GM12878 (cell line): ENCODE measurements at regions not wholly inside any gene's neighbourhood (a gene's known extent, or its start where the extent isn't known, plus 50 kb on each side); places are given as distances from the start of the nearest gene placed in this dataset.

ENCODE experiments used
- BACH1 ChIP-seq: fragments of 450-650 bp; IDR thresholded peaks from 2 replicates; pipeline ENCODE4 v1.6.1; 2017; ENCODE audit warnings: mild to moderate bottlenecking, borderline replicate concordance
- CREB1 ChIP-seq: IDR thresholded peaks from 2 replicates; pipeline ENCODE4 v1.6.1; 2012; ENCODE audit warnings: low read depth, mild to moderate bottlenecking, inconsistent platforms
- NR2F1 ChIP-seq: fragments of 450-650 bp; conservative IDR thresholded peaks from 2 replicates; pipeline ENCODE4 v1.6.1; 2017; ENCODE audit warnings: mild to moderate bottlenecking
- POLR2AphosphoS5 ChIP-seq: IDR thresholded peaks from 2 replicates; pipeline ENCODE4 v1.6.1; 2011; ENCODE audit warnings: mild to moderate bottlenecking, low read length, inconsistent platforms
- SIX5 ChIP-seq: IDR thresholded peaks from 2 replicates; pipeline ENCODE4 v1.6.1; 2011; ENCODE audit warnings: mild to moderate bottlenecking, low read depth, low read length, moderate library complexity; ENCODE audit not compliant: severe bottlenecking
- SMAD5 ChIP-seq: IDR thresholded peaks from 2 replicates; pipeline ENCODE4 v1.6.1; 2016; ENCODE audit warnings: antibody characterized with exemption, low read depth
- SREBF1 ChIP-seq: IDR thresholded peaks from 2 replicates; pipeline ENCODE4 v1.6.1; 2012; ENCODE audit warnings: mild to moderate bottlenecking, low read length
- TAF1 ChIP-seq: IDR thresholded peaks from 2 replicates; pipeline ENCODE4 v1.6.1; 2011; ENCODE audit warnings: mild to moderate bottlenecking, low read depth, low read length, borderline replicate concordance
- ZNF207 ChIP-seq: fragments of 450-650 bp; IDR thresholded peaks from 2 replicates; pipeline ENCODE4 v1.6.1; 2014; ENCODE audit warnings: antibody characterized with exemption, mild to moderate bottlenecking, borderline replicate concordance
- TF ChIP-seq, protein P1 (sequence below): fragments of 450-650 bp; IDR thresholded peaks from 2 replicates; pipeline ENCODE4 v1.6.1; 2017; ENCODE audit warnings: low read depth, mild to moderate bottlenecking, moderate library complexity
- TF ChIP-seq, protein P2 (sequence below): fragments of 450-650 bp; IDR thresholded peaks from 2 replicates; pipeline ENCODE4 v1.6.1; 2016; ENCODE audit warnings: mild to moderate bottlenecking, moderate library complexity, borderline replicate concordance

DNA sequence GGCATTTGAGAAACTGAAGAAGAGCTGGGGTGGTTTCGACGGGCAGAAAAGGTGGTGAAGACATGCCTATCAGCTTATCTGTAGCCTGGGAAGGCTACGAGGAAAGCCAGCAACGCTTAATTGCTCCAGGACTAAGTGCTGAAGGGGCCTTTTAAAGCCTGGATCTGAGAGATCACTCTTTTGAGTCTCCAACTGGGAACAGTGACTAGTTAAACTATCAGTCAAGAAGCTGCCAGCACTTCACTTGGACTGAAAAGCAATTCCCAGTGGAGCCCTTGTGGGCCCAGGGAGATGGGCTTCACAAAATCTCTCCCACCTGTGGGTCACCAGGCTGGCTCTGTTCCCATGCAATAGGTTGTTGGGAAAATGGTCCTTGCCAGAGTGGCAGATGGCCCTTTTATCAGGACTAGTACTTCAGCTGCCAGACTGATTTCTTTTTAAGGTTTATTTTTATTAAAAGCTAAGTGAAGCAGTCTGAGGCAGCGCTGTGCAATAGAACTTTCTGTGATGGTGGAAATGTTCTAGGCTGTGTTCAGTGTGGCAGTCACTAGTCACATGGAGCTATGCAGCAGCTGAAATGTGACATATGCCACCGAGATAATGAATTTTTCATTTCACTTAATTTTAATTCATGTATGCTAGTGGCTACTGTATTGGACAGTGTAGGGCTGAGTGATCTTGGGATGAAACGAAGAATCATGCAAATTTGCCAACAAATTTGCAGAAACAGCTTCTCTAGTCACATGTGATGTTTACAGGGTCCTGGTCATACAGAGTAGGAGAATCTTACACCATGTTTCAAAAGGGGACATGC is 276.8 kb downstream of the PCNX1 start (continued):
- TF ChIP-seq, protein P1, sequence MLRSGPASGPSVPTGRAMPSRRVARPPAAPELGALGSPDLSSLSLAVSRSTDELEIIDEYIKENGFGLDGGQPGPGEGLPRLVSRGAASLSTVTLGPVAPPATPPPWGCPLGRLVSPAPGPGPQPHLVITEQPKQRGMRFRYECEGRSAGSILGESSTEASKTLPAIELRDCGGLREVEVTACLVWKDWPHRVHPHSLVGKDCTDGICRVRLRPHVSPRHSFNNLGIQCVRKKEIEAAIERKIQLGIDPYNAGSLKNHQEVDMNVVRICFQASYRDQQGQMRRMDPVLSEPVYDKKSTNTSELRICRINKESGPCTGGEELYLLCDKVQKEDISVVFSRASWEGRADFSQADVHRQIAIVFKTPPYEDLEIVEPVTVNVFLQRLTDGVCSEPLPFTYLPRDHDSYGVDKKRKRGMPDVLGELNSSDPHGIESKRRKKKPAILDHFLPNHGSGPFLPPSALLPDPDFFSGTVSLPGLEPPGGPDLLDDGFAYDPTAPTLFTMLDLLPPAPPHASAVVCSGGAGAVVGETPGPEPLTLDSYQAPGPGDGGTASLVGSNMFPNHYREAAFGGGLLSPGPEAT, result no peak
- TF ChIP-seq, protein P2, sequence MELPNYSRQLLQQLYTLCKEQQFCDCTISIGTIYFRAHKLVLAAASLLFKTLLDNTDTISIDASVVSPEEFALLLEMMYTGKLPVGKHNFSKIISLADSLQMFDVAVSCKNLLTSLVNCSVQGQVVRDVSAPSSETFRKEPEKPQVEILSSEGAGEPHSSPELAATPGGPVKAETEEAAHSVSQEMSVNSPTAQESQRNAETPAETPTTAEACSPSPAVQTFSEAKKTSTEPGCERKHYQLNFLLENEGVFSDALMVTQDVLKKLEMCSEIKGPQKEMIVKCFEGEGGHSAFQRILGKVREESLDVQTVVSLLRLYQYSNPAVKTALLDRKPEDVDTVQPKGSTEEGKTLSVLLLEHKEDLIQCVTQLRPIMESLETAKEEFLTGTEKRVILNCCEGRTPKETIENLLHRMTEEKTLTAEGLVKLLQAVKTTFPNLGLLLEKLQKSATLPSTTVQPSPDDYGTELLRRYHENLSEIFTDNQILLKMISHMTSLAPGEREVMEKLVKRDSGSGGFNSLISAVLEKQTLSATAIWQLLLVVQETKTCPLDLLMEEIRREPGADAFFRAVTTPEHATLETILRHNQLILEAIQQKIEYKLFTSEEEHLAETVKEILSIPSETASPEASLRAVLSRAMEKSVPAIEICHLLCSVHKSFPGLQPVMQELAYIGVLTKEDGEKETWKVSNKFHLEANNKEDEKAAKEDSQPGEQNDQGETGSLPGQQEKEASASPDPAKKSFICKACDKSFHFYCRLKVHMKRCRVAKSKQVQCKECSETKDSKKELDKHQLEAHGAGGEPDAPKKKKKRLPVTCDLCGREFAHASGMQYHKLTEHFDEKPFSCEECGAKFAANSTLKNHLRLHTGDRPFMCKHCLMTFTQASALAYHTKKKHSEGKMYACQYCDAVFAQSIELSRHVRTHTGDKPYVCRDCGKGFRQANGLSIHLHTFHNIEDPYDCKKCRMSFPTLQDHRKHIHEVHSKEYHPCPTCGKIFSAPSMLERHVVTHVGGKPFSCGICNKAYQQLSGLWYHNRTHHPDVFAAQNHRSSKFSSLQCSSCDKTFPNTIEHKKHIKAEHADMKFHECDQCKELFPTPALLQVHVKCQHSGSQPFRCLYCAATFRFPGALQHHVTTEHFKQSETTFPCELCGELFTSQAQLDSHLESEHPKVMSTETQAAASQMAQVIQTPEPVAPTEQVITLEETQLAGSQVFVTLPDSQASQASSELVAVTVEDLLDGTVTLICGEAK, result no peak
- TF ChIP-seq SMAD5 (no peak), TAF1 (no peak), SIX5 (no peak), ZNF207 (no peak), CREB1 (no peak), SREBF1 (no peak), POLR2AphosphoS5 (no peak), NR2F1 (no peak), BACH1 (no peak)
